Caco-2 (cell line): ENCODE measurements at regions not wholly inside any gene's neighbourhood (a gene's known extent, or its start where the extent isn't known, plus 50 kb on each side); places are given as distances from the start of the nearest gene placed in this dataset.

Experiments
- BruUV-seq: library from RNA; stranded (reverse); fragments of 400-500 nt; replicated peaks from 2 replicates; lab custom pipeline; 2021; lab: Mats Ljungman, UMichigan
- CTCF ChIA-PET: fragments of 300-600 bp; sonication (Branson Sonifier 250); formaldehyde crosslinking; loops from one replicate; lab custom pipeline; 2022; ENCODE audit warnings: antibody characterized with exemption; lab: Charles Lee
- POLR2A ChIA-PET: fragments of 300-600 bp; sonication (Branson Sonifier 250); formaldehyde crosslinking; loops from one replicate; lab custom pipeline; 2022; ENCODE audit warnings: antibody characterized with exemption; lab: Charles Lee
- DNase-seq, 2 experiments: peaks; one replicate each; pipeline versions ENCODE4 v3.0.0 to v3.0.0-alpha.2; 2020 to 2022
- H3K27me3 ChIP-seq: replicated peaks from 2 replicates; pipeline ENCODE4 v1.6.0; 2011; ENCODE audit warnings: low read length; ENCODE audit not compliant: control insufficient read depth, insufficient read depth
- H3K36me3 ChIP-seq: 2 replicates; pipeline ENCODE4 v1.5.1; 2011; ENCODE audit warnings: low read length; ENCODE audit not compliant: control insufficient read depth, insufficient read depth
- H3K4me1 ChIP-seq: fragments of 250-450 bp; sonication (Bioruptor Pico); 2 replicates; pipeline ENCODE4 v1.5.1; 2020; ENCODE audit warnings: mild to moderate bottlenecking
- H3K4me3 ChIP-seq: 2 replicates; pipeline ENCODE4 v1.5.1; 2011; ENCODE audit warnings: low read depth, mild to moderate bottlenecking, control low read depth, low read length
- H3K9me3 ChIP-seq: fragments of 250-450 bp; sonication (Bioruptor Pico); 2 replicates; pipeline ENCODE4 v1.5.1; 2020; ENCODE audit warnings: mild to moderate bottlenecking, moderate library complexity
- H3K27ac Mint-ChIP-seq: one replicate; pipeline ENCODE4 v1.8.0; 2022; ENCODE audit warnings: mixed read lengths; ENCODE audit not compliant: unreplicated experiment
- H3K27me3 Mint-ChIP-seq: one replicate; pipeline ENCODE4 v1.8.0; 2022; ENCODE audit warnings: mixed read lengths; ENCODE audit not compliant: insufficient read depth, unreplicated experiment
- H3K36me3 Mint-ChIP-seq: one replicate; pipeline ENCODE4 v1.8.0; 2022; ENCODE audit warnings: mild to moderate bottlenecking, mixed read lengths; ENCODE audit not compliant: insufficient read depth, unreplicated experiment
- H3K4me1 Mint-ChIP-seq: one replicate; pipeline ENCODE4 v1.8.0; 2022; ENCODE audit warnings: low read depth, mixed read lengths; ENCODE audit not compliant: unreplicated experiment
- H3K4me3 Mint-ChIP-seq: one replicate; pipeline ENCODE4 v1.8.0; 2022; ENCODE audit warnings: mild to moderate bottlenecking, moderate library complexity, mixed read lengths; ENCODE audit not compliant: unreplicated experiment
- H3K9me3 Mint-ChIP-seq: one replicate; pipeline ENCODE4 v1.8.0; 2022; ENCODE audit warnings: mixed read lengths; ENCODE audit not compliant: unreplicated experiment
- intact Hi-C: fragments of 100-400 bp; cut with micrococcal nuclease; formaldehyde crosslinking; loops from one replicate; pipeline ENCODE4 v1.10.0; 2022; ENCODE audit not compliant: unreplicated experiment
- TF ChIP-seq, protein P1 (sequence below), 2 experiments: fragments of 200-600 bp in 1 of 2; IDR thresholded peaks; 1 replicate in 1 of 2; 2 replicates in 1 of 2; pipeline versions ENCODE4 v1.5.1 to v1.8.0; 2011 to 2022; ENCODE audit warnings: antibody characterized with exemption in 1 of 2, control low read depth in 1 of 2, inconsistent platforms in 1 of 2, low read depth in 1 of 2, low read length in 1 of 2, mild to moderate bottlenecking in 1 of 2, moderate library complexity in 1 of 2; ENCODE audit not compliant: insufficient read depth in 1 of 2, severe bottlenecking in 1 of 2, unreplicated experiment in 1 of 2

- TF ChIP-seq, protein P1, sequence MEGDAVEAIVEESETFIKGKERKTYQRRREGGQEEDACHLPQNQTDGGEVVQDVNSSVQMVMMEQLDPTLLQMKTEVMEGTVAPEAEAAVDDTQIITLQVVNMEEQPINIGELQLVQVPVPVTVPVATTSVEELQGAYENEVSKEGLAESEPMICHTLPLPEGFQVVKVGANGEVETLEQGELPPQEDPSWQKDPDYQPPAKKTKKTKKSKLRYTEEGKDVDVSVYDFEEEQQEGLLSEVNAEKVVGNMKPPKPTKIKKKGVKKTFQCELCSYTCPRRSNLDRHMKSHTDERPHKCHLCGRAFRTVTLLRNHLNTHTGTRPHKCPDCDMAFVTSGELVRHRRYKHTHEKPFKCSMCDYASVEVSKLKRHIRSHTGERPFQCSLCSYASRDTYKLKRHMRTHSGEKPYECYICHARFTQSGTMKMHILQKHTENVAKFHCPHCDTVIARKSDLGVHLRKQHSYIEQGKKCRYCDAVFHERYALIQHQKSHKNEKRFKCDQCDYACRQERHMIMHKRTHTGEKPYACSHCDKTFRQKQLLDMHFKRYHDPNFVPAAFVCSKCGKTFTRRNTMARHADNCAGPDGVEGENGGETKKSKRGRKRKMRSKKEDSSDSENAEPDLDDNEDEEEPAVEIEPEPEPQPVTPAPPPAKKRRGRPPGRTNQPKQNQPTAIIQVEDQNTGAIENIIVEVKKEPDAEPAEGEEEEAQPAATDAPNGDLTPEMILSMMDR (IDR thresholded peaks at IDR 0.05; ENCODE audit: insufficient read depth in 1 of 2, low read depth in 1 of 2, low read length in 1 of 2, severe bottlenecking in 1 of 2, unreplicated experiment in 1 of 2) = no peak
- H3K27ac Mint-ChIP-seq = no peak overlapping the region
- POLR2A ChIA-PET = interaction anchor here (0.6 kb wide), 1 partner anchor 1092 kb away, joined by 3 read pairs; no protein-coding TSS in a partner anchor
These were observed 793.1 kb downstream of the DTWD2 start for GRCh38 chr5:118195211-118195610.

DNA sequence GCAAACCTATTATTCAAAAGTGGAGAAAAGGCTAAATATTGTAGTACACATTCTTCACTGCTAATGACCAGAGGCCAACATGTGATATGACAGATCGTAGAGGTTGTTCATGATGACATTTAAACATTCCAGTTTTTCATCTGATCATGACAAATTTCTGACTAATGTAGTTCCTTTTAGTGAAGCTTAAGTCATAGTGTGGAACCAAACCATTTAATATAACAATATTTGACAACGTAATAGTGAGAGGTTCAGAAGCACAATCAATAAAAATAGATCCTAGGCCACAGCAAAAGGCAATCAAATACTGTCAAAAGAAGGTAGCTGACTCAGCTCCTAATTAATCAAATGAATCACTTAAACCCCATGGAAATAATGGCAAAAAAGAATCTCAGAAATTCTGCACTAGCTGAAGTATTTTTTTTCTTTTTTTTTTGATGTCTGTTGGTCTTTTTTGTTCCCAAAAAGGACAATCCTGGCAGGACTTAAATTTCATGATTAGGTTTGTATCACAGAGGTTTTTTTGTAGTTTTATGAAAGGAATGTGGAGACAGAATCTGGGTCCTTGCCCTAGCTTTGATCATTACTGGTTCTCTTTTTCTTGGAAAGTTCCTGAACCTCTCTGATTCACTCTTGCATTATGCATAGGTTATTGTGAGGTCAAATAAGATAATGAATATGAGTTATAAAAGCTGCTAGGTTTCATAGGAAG, 795.0 kb downstream of the DTWD2 start:
- H3K4me1 ChIP-seq = no peaks in the 10 kb centered on the region
- intact Hi-C loops = no loop called here
- BruUV-seq = no TSS peak
- ChIA-PET CTCF (no interaction called here), POLR2A (no interaction called here)
- H3K4me3 Mint-ChIP-seq = no peak overlapping the region
- TF ChIP-seq, protein P1 (IDR thresholded peaks at IDR 0.05; ENCODE audit: insufficient read depth in 1 of 2, low read depth in 1 of 2, low read length in 1 of 2, severe bottlenecking in 1 of 2, unreplicated experiment in 1 of 2) = no peak
- no peak for DNase-seq
- no peaks in the 10 kb centered on the region for H3K9me3 Mint-ChIP-seq
- H3K27me3 Mint-ChIP-seq = peaks cover 18% of the 10 kb centered on the region
- H3K36me3 ChIP-seq = no peaks in the 10 kb centered on the region
- no peaks in the 10 kb centered on the region for H3K27me3 ChIP-seq
- H3K4me3 ChIP-seq = no peak overlapping the region
- no peaks in the 10 kb centered on the region for H3K9me3 ChIP-seq
- H3K27ac Mint-ChIP-seq = no peak overlapping the region
- no peaks in the 10 kb centered on the region for H3K36me3 Mint-ChIP-seq
- no peaks in the 10 kb centered on the region for H3K4me1 Mint-ChIP-seq

More at GRCh38 chr5:118195211-118195610, 793.1 kb downstream of the DTWD2 start:
- no peak for DNase-seq
- intact Hi-C loops = no loop called here
- H3K27me3 ChIP-seq = no peaks in the 10 kb centered on the region
- no peaks in the 10 kb centered on the region for H3K36me3 ChIP-seq
- Mint-ChIP-seq H3K4me3 (no peak overlapping the region), H3K27me3 (peaks cover 18% of the 10 kb centered on the region), H3K4me1 (no peaks in the 10 kb centered on the region), H3K9me3 (no peaks in the 10 kb centered on the region), H3K36me3 (no peaks in the 10 kb centered on the region)
- CTCF ChIA-PET = no interaction called here
- H3K9me3 ChIP-seq = no peaks in the 10 kb centered on the region
- no peak overlapping the region for H3K4me3 ChIP-seq
- no TSS peak for BruUV-seq
- no peaks in the 10 kb centered on the region for H3K4me1 ChIP-seq

- ChIA-PET POLR2A (no interaction called here), CTCF (no interaction called here)
- Mint-ChIP-seq H3K4me1 (no peaks in the 10 kb centered on the region), H3K36me3 (no peaks in the 10 kb centered on the region), H3K27me3 (no peaks in the 10 kb centered on the region), H3K27ac (no peak overlapping the region), H3K4me3 (no peak overlapping the region), H3K9me3 (no peaks in the 10 kb centered on the region)
- TF ChIP-seq, protein P1 (IDR thresholded peaks at IDR 0.05; ENCODE audit: insufficient read depth in 1 of 2, low read depth in 1 of 2, low read length in 1 of 2, severe bottlenecking in 1 of 2, unreplicated experiment in 1 of 2) = no peak
- Histone ChIP-seq H3K4me1 (no peaks in the 10 kb centered on the region), H3K36me3 (no peaks in the 10 kb centered on the region), H3K4me3 (no peak overlapping the region), H3K27me3 (no peaks in the 10 kb centered on the region), H3K9me3 (no peaks in the 10 kb centered on the region)
- no peak for DNase-seq
- intact Hi-C loops = no loop called here
- no TSS peak for BruUV-seq
These were observed 803.3 kb downstream of the DTWD2 start for GRCh38 chr5:118185018-118185417.
